NCI-H510A (cell line): ENCODE measurements at regions not wholly inside any gene's neighbourhood (a gene's known extent, or its start where the extent isn't known, plus 50 kb on each side); places are given as distances from the start of the nearest gene placed in this dataset.

Experiments used
- DNase-seq: peaks from one replicate; lab custom pipeline; 2025; lab: John Stamatoyannopoulos, UW

GRCh38 chr16:85401917-85402766, 211.0 kb upstream of the GSE1 start:
- no peak for DNase-seq

GRCh38 chr16:85402910-85403692, 210.0 kb upstream of the GSE1 start:
- no peak for DNase-seq

GRCh38 chr16:85403693-85404092, 209.4 kb upstream of the GSE1 start:
- no peak for DNase-seq

- DNase-seq = no peak
Measured at GRCh38 chr16:85412911-85413520, 200.1 kb upstream of the GSE1 start.

- DNase-seq = no peak
Measured at GRCh38 chr16:85413691-85414663, 199.1 kb upstream of the GSE1 start.

GRCh38 chr16:85415196-85416090, 197.7 kb upstream of the GSE1 start:
- no peak for DNase-seq

- no peak for DNase-seq
Measured at GRCh38 chr16:85416228-85417109, 196.7 kb upstream of the GSE1 start.

GRCh38 chr16:85417156-85417860, 195.8 kb upstream of the GSE1 start:
- DNase-seq = no peak

- DNase-seq = no peak
Measured at GRCh38 chr16:85418978-85419491, 194.1 kb upstream of the GSE1 start.

GRCh38 chr16:85419503-85420408, 193.4 kb upstream of the GSE1 start:
- DNase-seq = no peak

GRCh38 chr16:85420501-85421337, 192.4 kb upstream of the GSE1 start:
- no peak for DNase-seq

GRCh38 chr16:85421338-85422195, 191.6 kb upstream of the GSE1 start:
- DNase-seq = no peak

GRCh38 chr16:85422196-85422631, 190.9 kb upstream of the GSE1 start:
- DNase-seq = no peak

- DNase-seq = no peak
Measured at GRCh38 chr16:85422632-85423550, 190.2 kb upstream of the GSE1 start.

- DNase-seq = no peak
Measured at GRCh38 chr16:85423631-85424030, 189.5 kb upstream of the GSE1 start.
